GM21367 (cell line): ENCODE measurements at regions not wholly inside any gene's neighbourhood (a gene's known extent, or its start where the extent isn't known, plus 50 kb on each side); places are given as distances from the start of the nearest gene placed in this dataset.

ENCODE experiments used
- ATAC-seq: cut with Tn5 transposase; IDR thresholded peaks from one replicate; pipeline ENCODE4 v1.9.1; 2021; ENCODE audit not compliant: unreplicated experiment

GRCh38 chr3:148604270-148605085 is 93.2 kb upstream of the AGTR1 start:
- no peak for ATAC-seq

- ATAC-seq = no peak
Measured at GRCh38 chr3:148605521-148605920, 92.2 kb upstream of the AGTR1 start.

GRCh38 chr3:148606979-148607378 is 90.7 kb upstream of the AGTR1 start:
- ATAC-seq = no peak

- ATAC-seq = no peak
Measured at GRCh38 chr3:148607491-148607890, 90.2 kb upstream of the AGTR1 start.

GRCh38 chr3:148612278-148612677 is 85.4 kb upstream of the AGTR1 start:
- no peak for ATAC-seq

DNA sequence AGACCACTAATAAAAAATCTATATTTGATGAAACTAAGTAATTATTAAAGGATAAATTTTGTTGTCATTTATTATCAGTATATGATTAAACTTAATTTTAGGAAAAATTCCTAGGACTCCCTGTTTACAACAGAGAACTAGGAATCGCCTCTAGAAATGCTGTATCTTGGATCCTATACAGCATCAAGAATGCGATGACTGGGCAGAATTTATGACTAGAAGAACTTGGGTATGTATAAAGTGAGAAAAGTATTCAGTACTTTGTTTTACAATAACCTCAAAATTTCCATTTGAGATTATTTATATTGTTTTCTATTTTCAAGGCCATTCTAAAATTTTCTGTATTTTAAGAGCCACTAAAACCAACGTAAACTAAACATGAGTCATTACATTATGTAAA is 82.3 kb upstream of the AGTR1 start:
- no peak for ATAC-seq

DNA sequence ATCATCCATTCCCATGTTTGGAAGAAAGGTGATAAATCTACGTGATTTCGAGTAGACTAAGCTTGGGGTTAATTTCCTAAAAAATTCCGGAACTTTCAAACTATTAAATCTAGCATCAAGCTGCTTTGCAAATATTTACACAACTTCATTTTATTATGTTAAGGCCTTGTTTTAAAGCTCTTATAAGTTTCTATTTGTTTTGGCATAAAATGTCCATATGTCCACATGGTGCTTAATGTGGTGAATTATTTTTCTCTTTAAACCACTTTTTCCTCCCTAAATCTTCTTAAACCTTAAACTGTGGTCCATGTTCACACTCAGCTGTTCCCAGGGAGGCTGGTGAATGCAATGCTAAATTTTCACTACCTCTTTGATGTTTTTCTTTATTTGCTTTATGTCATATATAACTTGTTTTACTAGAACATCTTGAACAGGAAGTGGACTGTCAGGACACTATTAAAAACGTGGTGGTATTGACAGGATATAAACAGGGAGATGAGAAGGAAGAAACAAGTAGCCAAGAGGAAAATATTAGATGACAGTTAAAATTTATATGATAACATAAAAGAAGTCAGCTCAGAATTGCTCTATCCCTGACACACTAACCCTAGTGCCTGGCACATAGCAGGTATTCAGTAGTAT is 72.5 kb upstream of the AGTR1 start:
- ATAC-seq = no peak

DNA sequence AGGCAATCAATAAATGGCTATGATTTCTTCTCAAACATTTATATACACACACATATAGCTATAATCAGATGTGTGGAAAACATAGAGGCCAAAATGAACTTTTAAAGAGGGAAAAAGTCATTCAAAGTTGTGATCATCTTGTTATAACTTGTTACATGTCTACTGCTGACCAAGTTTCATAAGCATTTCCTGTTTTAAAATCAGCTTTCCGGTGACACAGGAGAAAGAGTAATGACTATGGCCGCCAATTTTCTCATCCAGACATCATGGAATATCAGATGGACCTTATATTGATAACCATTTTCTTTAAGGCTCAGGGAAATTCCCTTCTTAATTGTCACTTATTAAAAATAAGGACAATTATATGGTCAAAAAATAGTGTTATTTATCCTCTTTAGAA is 71.7 kb upstream of the AGTR1 start:
- ATAC-seq = no peak

- no peak for ATAC-seq
Measured at GRCh38 chr3:148629006-148629405, 68.7 kb upstream of the AGTR1 start.

GRCh38 chr3:148631124-148631903 is 66.4 kb upstream of the AGTR1 start:
- no peak for ATAC-seq

DNA sequence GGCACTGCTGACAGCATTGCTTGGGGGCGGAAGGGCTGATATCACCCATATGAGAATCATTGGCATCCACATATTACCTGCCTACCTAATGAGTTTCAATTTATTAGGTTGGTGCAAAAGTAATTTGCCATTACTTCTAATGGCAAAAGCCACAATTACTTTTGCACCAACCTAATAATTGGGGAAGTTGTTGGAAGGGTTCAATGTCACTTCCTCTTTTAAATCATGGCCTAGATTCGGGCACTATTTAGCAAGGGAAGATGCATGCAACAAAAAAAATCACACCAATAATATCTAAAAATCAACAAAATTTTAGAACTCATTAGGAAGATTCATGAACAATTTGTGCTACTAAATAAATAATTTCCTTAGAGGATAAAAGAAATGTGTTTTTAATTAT is 56.0 kb upstream of the AGTR1 start:
- ATAC-seq = no peak

GRCh38 chr3:148642214-148642613 is 55.5 kb upstream of the AGTR1 start:
- ATAC-seq = no peak

DNA sequence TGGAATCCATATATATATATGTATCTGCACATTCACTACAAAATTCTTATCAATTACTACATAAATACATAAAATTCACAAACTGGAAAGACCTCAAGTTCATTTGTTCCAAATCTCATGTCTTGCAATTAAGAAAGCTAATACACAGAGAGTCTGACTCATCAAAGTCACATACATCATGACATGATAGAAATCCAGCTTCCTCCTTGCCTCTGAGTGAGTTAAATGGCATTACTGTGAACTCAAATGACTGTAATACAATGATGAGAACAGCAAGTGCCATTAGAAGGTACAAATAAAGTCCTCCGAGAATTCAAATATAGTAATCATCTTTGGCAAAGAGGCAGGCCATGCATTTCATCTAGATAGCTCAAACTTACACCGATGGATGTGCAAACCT is 55.1 kb upstream of the AGTR1 start:
- ATAC-seq = no peak

DNA sequence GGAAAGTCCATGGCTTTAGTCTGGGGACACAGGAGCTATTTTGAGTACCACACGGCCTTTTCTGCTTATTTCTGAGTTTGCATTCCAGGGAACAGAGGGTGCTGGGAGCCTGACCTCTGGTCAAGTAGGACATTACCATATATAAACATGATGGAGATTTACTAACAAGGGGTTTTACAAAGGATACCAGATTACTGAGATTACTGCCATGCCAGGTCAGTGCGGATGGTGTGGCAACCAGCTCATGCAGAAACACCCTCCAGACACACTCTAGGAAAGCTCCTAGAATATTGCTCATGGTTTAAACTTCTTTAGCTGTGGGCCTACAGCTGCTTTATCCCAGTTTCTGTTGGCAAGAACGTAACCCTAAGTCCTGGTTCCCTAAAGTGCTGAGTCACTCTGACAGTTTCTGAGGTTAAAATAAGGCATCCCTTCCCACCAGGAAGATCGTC is 54.3 kb upstream of the AGTR1 start:
- no peak for ATAC-seq

- no peak for ATAC-seq
Measured at GRCh38 chr3:148646126-148646665, 51.5 kb upstream of the AGTR1 start.
